DOHH2 (cell line): ENCODE measurements at regions not wholly inside any gene's neighbourhood (a gene's known extent, or its start where the extent isn't known, plus 50 kb on each side); places are given as distances from the start of the nearest gene placed in this dataset.

ENCODE experiments used
- CTCF ChIP-seq: fragments of 200-600 bp; sonication (generic); IDR thresholded peaks from one replicate; pipeline ENCODE4 v1.5.1; 2014; ENCODE audit warnings: antibody characterized with exemption, mild to moderate bottlenecking, low read depth, low read length; ENCODE audit not compliant: poor library complexity, severe bottlenecking
- EZH2phosphoT487 ChIP-seq: fragments of 200-600 bp; sonication (generic); IDR thresholded peaks from 2 replicates; pipeline ENCODE4 v1.6.1; 2017; ENCODE audit warnings: borderline replicate concordance, mild to moderate bottlenecking, antibody characterized with exemption, low read length, moderate library complexity, mixed read lengths

- TF ChIP-seq CTCF (no peak), EZH2phosphoT487 (no peak)
These were observed 128.5 kb downstream of the LRRC70 start for GRCh38 chr5:62707131-62707530.
